ENCODE measurements at regions not wholly inside any gene's neighbourhood (a gene's known extent, or its start where the extent isn't known, plus 50 kb on each side); places are given as distances from the start of the nearest gene placed in this dataset.

- TF ChIP-seq NFYB (IDR thresholded peaks at IDR 0.05; ENCODE audit: extremely low read depth, insufficient read length) (no peak), ZNF347 (CRISPR knock-in tag; IDR thresholded peaks at IDR 0.05; ENCODE audit: low read depth) (no peak), PREB (CRISPR knock-in tag; IDR thresholded peaks at IDR 0.05) (no peak), ZBTB7A (IDR thresholded peaks at IDR 0.05; ENCODE audit: borderline replicate concordance, control insufficient read depth, low read depth, low read length) (no peak), CTCF (IDR thresholded peaks at IDR 0.05 in 2 of 3, conservative IDR thresholded peaks at IDR 0.05 in 1 of 3; ENCODE audit: insufficient read depth in 2 of 3, low read depth in 1 of 3, low read length in 3 of 3) (no peak), ZNF175 (CRISPR knock-in tag; IDR thresholded peaks at IDR 0.05; ENCODE audit: low read depth) (no peak), RB1 (IDR thresholded peaks at IDR 0.05; ENCODE audit: low read depth) (no peak), HOXB6 (CRISPR knock-in tag; IDR thresholded peaks at IDR 0.05; ENCODE audit: borderline replicate concordance) (no peak)
Measured at GRCh38 chr3:135374571-135374970, 579.5 kb downstream of the EPHB1 start.

All from K562 (cell line).